PC-9 (cell line): ENCODE measurements at regions not wholly inside any gene's neighbourhood (a gene's known extent, or its start where the extent isn't known, plus 50 kb on each side); places are given as distances from the start of the nearest gene placed in this dataset.

Experiments
- BruUV-seq: library from RNA; stranded (reverse); fragments of 400-500 nt; replicated peaks from 2 replicates; lab custom pipeline; 2021; lab: Mats Ljungman, UMichigan
- CTCF ChIA-PET: fragments of 300-600 bp; sonication (Branson Sonifier 250); formaldehyde crosslinking; loops from one replicate; lab custom pipeline; 2022; ENCODE audit warnings: antibody characterized with exemption; lab: Charles Lee
- POLR2A ChIA-PET: fragments of 300-600 bp; sonication (Branson Sonifier 250); formaldehyde crosslinking; loops from one replicate; lab custom pipeline; 2022; ENCODE audit warnings: antibody characterized with exemption; ENCODE audit not compliant: unreplicated experiment; lab: Charles Lee
- DNase-seq, 2 experiments: peaks; one replicate each; pipeline versions ENCODE4 v3.0.0 to v3.0.0-alpha.2; 2015 to 2022; ENCODE audit warnings: mixed read lengths in 1 of 2
- H2AFZ ChIP-seq: fragments of 200-600 bp; sonication (generic); 2 replicates; pipeline ENCODE4 v1.8.1; 2017; ENCODE audit warnings: antibody characterized with exemption
- H3F3A ChIP-seq: fragments of 200-600 bp; sonication (generic); 2 replicates; pipeline ENCODE4 v1.8.1; 2017; ENCODE audit warnings: antibody characterized with exemption, mild to moderate bottlenecking, low read depth; ENCODE audit not compliant: insufficient read depth
- H3K27ac ChIP-seq: fragments of 200-600 bp; sonication (generic); 2 replicates; pipeline ENCODE4 v1.6.1; 2016; ENCODE audit warnings: mixed run types
- H3K27me3 ChIP-seq: fragments of 200-600 bp; sonication (generic); 2 replicates; pipeline ENCODE4 v1.6.1; 2016; ENCODE audit warnings: low read depth, mixed run types; ENCODE audit not compliant: insufficient read depth
- H3K36me3 ChIP-seq: fragments of 200-600 bp; sonication (generic); 2 replicates; pipeline ENCODE4 v1.6.1; 2016; ENCODE audit warnings: low read depth, mixed run types
- H3K4me1 ChIP-seq: fragments of 200-600 bp; sonication (generic); replicated peaks from 2 replicates; pipeline ENCODE4 v1.6.1; 2016; ENCODE audit warnings: mixed run types; ENCODE audit not compliant: insufficient read depth
- H3K4me2 ChIP-seq: fragments of 200-600 bp; sonication (generic); 2 replicates; pipeline ENCODE4 v1.6.1; 2017; ENCODE audit warnings: mixed run types
- H3K4me3 ChIP-seq: fragments of 200-600 bp; sonication (generic); 2 replicates; pipeline ENCODE4 v1.6.1; 2016; ENCODE audit warnings: mixed run types
- H3K79me2 ChIP-seq: fragments of 200-600 bp; sonication (generic); 2 replicates; pipeline ENCODE4 v1.6.1; 2017; ENCODE audit warnings: low read depth, mixed run types
- H3K9me2 ChIP-seq: fragments of 200-600 bp; sonication (generic); 2 replicates; pipeline ENCODE4 v1.8.1; 2017; ENCODE audit warnings: mild to moderate bottlenecking; ENCODE audit not compliant: insufficient read depth
- H3K9me3 ChIP-seq: fragments of 200-600 bp; sonication (generic); 2 replicates; pipeline ENCODE4 v1.8.1; 2016; ENCODE audit warnings: low read depth; ENCODE audit not compliant: insufficient read depth
- H4K20me1 ChIP-seq: fragments of 200-600 bp; sonication (generic); 2 replicates; pipeline ENCODE4 v1.8.1; 2017; ENCODE audit not compliant: insufficient read depth
- CTCF ChIP-seq: fragments of 200-600 bp; sonication (generic); conservative IDR thresholded peaks from 2 replicates; pipeline ENCODE4 v1.6.1; 2017; ENCODE audit warnings: mixed run types, antibody characterized with exemption, mild to moderate bottlenecking, moderate library complexity
- EZH2 ChIP-seq: fragments of 200-600 bp; sonication (generic); IDR thresholded peaks from 2 replicates; pipeline ENCODE4 v1.8.0; 2017; ENCODE audit warnings: antibody characterized with exemption, low read depth
- intact Hi-C: fragments of 100-400 bp; cut with micrococcal nuclease; formaldehyde crosslinking; loops from one replicate; pipeline ENCODE4 v1.10.0; 2022; ENCODE audit not compliant: unreplicated experiment

DNA sequence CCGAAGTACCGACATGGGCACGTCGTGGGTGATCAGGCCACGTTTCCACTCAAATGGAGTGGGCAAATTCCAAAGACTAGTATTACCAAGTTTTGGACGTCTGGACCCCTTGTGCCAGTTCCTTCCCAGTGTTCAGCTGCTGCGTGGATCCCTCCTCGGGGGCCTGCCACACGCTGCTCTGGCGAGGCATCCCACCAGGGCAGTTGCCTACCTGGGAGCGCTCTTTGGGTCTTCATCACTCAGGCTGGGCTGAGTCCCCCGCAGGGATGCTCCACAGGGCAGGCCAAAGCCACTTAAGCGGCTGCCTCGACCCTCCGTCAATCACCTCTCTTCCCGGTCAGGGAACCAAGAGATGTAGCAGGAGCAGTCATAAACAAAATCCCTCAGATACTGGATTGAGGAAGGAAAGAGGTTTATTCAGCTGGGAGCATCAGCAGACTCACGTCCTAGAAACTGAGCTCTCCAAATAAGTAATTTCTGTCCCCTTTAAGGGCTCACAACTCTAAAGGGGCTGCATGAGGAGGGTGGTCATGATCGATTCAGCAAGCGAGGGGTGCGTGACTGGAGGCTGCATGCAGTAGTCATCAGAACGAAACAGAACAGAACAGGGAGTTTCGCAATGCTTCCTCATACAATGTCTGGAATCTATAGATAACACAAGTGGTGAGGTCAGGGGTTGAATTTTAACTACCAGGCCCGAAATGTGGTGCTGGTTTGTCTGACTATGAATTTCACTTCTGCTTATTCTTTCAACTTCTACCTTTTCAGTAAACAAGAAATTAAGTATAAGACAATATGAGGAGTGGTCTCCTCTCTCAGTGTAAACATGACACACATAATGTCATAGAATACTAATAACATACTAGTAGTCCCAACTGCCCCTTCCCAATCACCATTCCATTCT lies 998.6 kb upstream of the NCAM2 start:
- Histone ChIP-seq H3K27ac (no peak overlapping the region), H3F3A (no peaks in the 10 kb centered on the region), H2AFZ (no peak overlapping the region), H3K9me2 (no peaks in the 10 kb centered on the region), H3K36me3 (no peaks in the 10 kb centered on the region), H3K9me3 (no peaks in the 10 kb centered on the region), H4K20me1 (no peaks in the 10 kb centered on the region), H3K4me1 (no peaks in the 10 kb centered on the region), H3K79me2 (no peaks in the 10 kb centered on the region), H3K27me3 (no peaks in the 10 kb centered on the region), H3K4me3 (no peak overlapping the region), H3K4me2 (no peak overlapping the region)
- intact Hi-C loops = no loop called here
- CTCF ChIA-PET = no interaction called here
- no peak for DNase-seq
- no TSS peak for BruUV-seq
- POLR2A ChIA-PET = no interaction called here
- no peak for TF ChIP-seq CTCF
- no peak for TF ChIP-seq EZH2

GRCh38 chr21:20004367-20004766 lies 993.8 kb upstream of the NCAM2 start:
- Histone ChIP-seq H3K9me2 (no peaks in the 10 kb centered on the region), H3K4me2 (no peak overlapping the region), H3K9me3 (no peaks in the 10 kb centered on the region), H2AFZ (no peak overlapping the region), H3K4me3 (no peak overlapping the region), H3K79me2 (no peaks in the 10 kb centered on the region), H3K27me3 (no peaks in the 10 kb centered on the region), H3K4me1 (no peaks in the 10 kb centered on the region), H3F3A (no peaks in the 10 kb centered on the region), H4K20me1 (no peaks in the 10 kb centered on the region), H3K27ac (no peak overlapping the region), H3K36me3 (no peaks in the 10 kb centered on the region)
- no peak for TF ChIP-seq EZH2
- no peak for TF ChIP-seq CTCF
- POLR2A ChIA-PET = no interaction called here
- CTCF ChIA-PET = no interaction called here
- BruUV-seq = no TSS peak
- DNase-seq = no peak
- intact Hi-C loops = no loop called here

- BruUV-seq = no TSS peak
- no peaks in the 10 kb centered on the region for H3F3A ChIP-seq
- POLR2A ChIA-PET = no interaction called here
Measured at GRCh38 chr21:20010691-20011200, 987.5 kb upstream of the NCAM2 start.

More at GRCh38 chr21:20010691-20011200, 987.5 kb upstream of the NCAM2 start:
- H3K4me1 ChIP-seq = no peaks in the 10 kb centered on the region
- TF ChIP-seq CTCF (no peak), EZH2 (no peak)
- intact Hi-C loops = no loop called here
- H3K27ac ChIP-seq = no peak overlapping the region
- no peaks in the 10 kb centered on the region for H3K27me3 ChIP-seq
- CTCF ChIA-PET = no interaction called here
- no peak overlapping the region for H3K4me3 ChIP-seq
- no peaks in the 10 kb centered on the region for H3K79me2 ChIP-seq
- H3K9me3 ChIP-seq = no peaks in the 10 kb centered on the region
- H2AFZ ChIP-seq = no peak overlapping the region
- no peaks in the 10 kb centered on the region for H3K36me3 ChIP-seq
- H3K9me2 ChIP-seq = no peaks in the 10 kb centered on the region
- no peak overlapping the region for H3K4me2 ChIP-seq
- no peak for DNase-seq
- no peaks in the 10 kb centered on the region for H4K20me1 ChIP-seq
